GM20000 (cell line): ENCODE measurements at regions not wholly inside any gene's neighbourhood (a gene's known extent, or its start where the extent isn't known, plus 50 kb on each side); places are given as distances from the start of the nearest gene placed in this dataset.

Experiments
- DNase-seq: peaks from one replicate; pipeline ENCODE4 v3.0.0; 2012; ENCODE audit warnings: low spot score
- TF ChIP-seq, protein P1 (sequence below): IDR thresholded peaks from 2 replicates; pipeline ENCODE4 v1.5.1; 2012; ENCODE audit warnings: mild to moderate bottlenecking, control low read depth; ENCODE audit errors: extremely low read depth, missing control alignments

DNA sequence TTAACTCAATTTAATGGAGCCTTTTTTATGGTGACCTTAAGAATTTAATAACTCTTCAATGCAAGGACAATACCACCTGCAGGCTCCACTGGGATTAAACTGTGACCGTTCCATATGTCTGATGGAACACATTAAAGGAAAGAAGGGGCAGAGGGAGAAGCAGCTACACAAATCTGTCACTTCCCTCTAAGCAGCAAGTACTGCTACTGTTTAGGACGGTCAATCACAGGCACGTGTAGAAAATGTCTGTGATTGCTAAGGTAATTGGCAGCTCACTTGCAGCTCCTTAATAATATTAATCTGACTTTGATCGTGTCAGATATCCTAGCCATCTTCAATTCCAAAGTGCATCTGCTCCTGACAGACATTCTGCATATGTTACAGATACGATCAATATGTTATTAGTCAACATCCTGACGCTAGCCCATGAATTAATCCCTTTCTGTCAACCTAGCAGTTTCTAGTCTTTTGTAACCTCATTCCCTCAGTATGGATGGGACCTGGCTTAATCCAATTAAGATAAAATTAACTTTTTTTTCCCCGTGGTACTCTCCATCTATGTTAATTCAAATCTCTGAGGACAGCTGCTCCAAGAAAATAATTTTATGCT, 1012.4 kb downstream of the AMY1C start:
- TF ChIP-seq, protein P1, sequence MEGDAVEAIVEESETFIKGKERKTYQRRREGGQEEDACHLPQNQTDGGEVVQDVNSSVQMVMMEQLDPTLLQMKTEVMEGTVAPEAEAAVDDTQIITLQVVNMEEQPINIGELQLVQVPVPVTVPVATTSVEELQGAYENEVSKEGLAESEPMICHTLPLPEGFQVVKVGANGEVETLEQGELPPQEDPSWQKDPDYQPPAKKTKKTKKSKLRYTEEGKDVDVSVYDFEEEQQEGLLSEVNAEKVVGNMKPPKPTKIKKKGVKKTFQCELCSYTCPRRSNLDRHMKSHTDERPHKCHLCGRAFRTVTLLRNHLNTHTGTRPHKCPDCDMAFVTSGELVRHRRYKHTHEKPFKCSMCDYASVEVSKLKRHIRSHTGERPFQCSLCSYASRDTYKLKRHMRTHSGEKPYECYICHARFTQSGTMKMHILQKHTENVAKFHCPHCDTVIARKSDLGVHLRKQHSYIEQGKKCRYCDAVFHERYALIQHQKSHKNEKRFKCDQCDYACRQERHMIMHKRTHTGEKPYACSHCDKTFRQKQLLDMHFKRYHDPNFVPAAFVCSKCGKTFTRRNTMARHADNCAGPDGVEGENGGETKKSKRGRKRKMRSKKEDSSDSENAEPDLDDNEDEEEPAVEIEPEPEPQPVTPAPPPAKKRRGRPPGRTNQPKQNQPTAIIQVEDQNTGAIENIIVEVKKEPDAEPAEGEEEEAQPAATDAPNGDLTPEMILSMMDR, result no peak
- no peak for DNase-seq

DNA sequence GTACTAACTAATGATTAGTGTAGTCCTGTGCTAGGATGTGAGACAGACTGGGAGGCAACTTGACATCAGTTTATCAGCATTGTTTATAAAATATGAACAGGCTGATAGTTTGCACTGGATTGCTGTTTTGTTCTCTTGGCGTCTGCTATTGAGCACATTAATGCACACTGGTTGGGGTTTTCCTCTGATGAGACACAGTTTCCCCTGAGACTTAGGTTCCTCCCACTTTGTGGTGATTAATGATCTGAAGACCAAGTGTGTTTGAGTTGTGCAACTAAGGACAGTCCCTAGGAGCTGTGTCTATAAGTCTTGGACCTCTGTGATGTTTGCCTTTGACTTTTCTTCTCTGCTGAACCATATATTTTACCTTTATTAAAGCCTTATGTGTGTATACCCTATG, 1015.4 kb downstream of the AMY1C start:
- DNase-seq, result peak; percentile 13
- TF ChIP-seq, protein P1, result no peak

DNA sequence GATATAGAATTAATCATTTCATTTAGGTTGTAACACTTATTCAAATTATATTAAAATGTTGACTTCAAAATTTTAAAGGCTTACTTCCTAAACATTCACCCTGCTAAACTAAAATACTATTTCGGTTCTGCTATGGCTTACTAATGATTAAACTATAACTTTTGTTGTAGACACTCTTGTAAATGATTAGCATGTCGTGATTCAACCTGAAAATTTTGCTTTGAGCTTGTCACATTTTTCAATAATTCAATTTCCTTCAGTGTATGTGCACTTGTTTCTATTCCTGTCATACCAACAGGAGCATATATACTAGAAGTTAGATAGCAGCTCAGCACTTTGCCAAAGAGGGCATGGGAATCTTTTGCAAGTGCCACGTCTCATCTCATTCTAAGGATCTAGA, 1018.8 kb downstream of the AMY1C start:
- DNase-seq, result peak; percentile 23
- TF ChIP-seq, protein P1, result no peak

DNA sequence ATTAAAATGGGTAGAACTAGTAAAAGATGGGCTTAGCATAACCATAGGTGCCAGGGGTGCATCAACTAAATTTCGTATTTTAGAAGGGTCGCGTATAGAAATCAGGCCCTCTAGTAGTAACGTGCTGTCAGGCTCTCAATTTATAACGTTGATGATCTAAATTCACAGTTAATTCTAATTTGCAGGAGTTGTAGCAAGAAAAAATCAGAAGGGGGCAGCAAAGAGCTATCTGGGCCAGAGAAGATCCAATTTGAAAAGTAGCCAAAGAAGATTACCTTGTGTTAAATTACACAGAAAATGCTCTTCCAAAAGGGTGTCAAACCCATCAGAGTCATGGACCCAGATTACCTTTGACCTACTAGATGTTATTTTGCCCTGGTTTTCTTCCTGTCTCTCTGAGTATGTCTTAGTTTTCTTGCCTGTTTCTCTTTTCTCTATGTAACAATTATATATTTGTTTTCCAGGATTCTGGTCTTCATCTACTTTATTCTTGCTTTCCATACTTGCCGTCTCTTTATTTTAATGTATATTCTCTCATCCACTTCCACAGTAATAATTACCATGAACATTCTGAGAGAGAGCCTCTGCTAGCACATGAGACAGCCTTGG, 1030.9 kb downstream of the AMY1C start:
- DNase-seq, result peak; percentile 56
- TF ChIP-seq, protein P1, result peak; percentile 58

DNA sequence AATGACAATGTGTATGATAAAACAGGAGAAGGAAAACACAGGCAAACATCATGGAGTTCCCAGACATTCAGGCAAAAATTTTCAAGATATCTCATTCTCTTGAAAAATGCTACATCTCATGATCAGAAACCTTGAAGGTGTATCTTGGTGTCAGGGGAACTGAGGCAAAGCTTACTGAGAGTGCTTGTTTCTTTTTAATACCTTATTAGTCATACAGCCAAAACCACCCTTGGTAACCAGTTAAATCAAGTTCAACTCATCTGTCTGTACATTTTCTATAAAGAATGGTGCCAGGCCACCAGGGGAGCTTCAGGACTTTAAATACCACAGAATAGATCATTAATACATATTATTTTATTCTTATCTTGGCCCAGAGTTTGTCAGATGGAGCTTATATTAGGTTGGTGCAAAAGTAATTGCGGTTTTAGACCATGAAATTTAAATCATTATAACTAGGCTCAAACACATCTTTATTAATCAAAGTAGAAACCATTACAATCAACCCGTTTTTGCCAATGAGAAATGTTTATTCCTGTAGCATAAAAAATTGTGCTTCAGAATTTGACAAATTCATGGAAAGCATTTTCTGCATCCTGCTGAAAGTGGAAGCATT, 1036.0 kb downstream of the AMY1C start:
- TF ChIP-seq, protein P1, result no peak
- no peak for DNase-seq

DNA sequence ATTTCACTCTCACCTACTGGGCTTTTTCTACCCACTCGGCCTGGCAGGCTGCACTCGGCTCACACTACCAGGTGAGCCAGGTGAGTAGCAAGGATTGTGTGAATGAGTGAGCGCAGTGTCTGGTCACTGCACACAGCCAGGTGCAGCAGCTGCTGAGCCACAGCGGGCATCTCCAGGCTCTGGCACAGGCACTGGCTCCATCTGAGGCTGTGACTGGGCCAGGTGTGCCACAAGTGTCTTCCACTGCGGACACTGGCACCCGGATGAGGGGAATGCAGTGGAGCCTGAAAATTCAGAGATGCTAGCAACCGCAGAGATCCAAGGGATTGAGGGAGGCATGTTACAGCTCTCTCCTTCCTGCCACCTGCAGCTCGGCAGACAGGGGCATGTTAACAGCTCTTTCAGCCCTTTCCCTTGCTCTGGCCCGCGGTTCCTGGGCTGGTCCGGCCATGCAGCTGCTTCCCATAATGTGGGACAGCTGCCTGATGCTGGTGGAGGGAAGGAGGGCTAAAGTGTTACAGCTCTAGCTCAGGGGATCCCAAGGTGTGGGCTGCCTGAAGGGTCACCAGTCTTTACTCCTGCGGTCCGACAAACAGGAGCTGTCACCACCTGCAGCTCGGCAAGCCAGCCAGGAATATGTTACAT, 1038.3 kb downstream of the AMY1C start:
- DNase-seq, result no peak
- TF ChIP-seq, protein P1, result no peak

DNA sequence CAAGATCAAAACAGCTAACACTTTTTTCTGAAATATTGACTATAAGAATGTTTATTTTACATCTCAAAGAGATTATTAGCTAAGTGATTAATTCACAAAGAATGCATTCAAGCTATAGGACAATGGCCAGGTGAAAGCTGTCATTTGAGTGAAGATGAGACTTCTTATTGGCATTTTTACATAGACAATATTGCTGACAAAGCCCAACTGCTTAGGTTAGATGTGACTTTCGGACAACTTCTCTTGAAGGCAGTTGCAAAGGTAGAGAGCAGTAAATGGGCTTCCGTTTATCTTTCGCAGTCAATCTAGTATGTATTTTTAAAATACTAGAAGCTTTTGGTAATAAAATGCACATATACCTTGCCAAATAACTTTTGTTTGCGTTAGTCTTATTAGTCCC, 1041.3 kb downstream of the AMY1C start:
- no peak for DNase-seq
- TF ChIP-seq, protein P1, result no peak
